Vagina (tissue), 2 donors: ENCODE measurements at regions not wholly inside any gene's neighbourhood (a gene's known extent, or its start where the extent isn't known, plus 50 kb on each side); places are given as distances from the start of the nearest gene placed in this dataset.

Experiments used
- CTCF ChIP-seq, 3 experiments: fragments of 450-650 bp in 2 of 3; fragments of 200-600 bp in 1 of 3; sonication (generic) in 1 of 3; IDR thresholded peaks; one replicate each; pipeline ENCODE4 v1.5.1; 2017 to 2019; ENCODE audit warnings: antibody characterized with exemption in 3 of 3, mild to moderate bottlenecking in 2 of 3, moderate library complexity in 2 of 3
- POLR2A ChIP-seq, 2 donors: fragments of 450-650 bp; IDR thresholded peaks; one replicate each; pipeline ENCODE4 v1.6.1; 2017; ENCODE audit warnings: antibody characterized with exemption in 2 of 2, mild to moderate bottlenecking in 2 of 2, moderate library complexity in 2 of 2
- POLR2AphosphoS5 ChIP-seq, 2 donors: sonication (generic); formaldehyde crosslinking; IDR thresholded peaks; one replicate each; pipeline ENCODE4 v1.9.0; 2017; ENCODE audit warnings: antibody characterized with exemption in 2 of 2, mild to moderate bottlenecking in 2 of 2, low read depth in 1 of 2; ENCODE audit not compliant: insufficient read depth in 1 of 2

GRCh38 chr13:73204952-73205351 is 146.1 kb downstream of the KLF5 start:
- no peak for TF ChIP-seq CTCF (IDR thresholded peaks at IDR 0.05)
- TF ChIP-seq POLR2A (IDR thresholded peaks at IDR 0.05): no peak
- no peak for TF ChIP-seq POLR2AphosphoS5 (IDR thresholded peaks at IDR 0.05; ENCODE audit: insufficient read depth in 1 of 2, low read depth in 1 of 2)
